Endothelial cell (in vitro differentiated cells): ENCODE measurements at regions not wholly inside any gene's neighbourhood (a gene's known extent, or its start where the extent isn't known, plus 50 kb on each side); places are given as distances from the start of the nearest gene placed in this dataset.

Experiments
- DNase-seq: peaks from one replicate; pipeline ENCODE4 v3.0.0; 2021; ENCODE audit warnings: low spot score
- H3K27ac Mint-ChIP-seq: one replicate; pipeline ENCODE4 v1.8.0; 2021; ENCODE audit warnings: mixed read lengths, inconsistent platforms; ENCODE audit not compliant: unreplicated experiment
- H3K27me3 Mint-ChIP-seq: one replicate; pipeline ENCODE4 v1.8.0; 2021; ENCODE audit warnings: mild to moderate bottlenecking, moderate library complexity, mixed read lengths, inconsistent platforms; ENCODE audit not compliant: unreplicated experiment
- H3K36me3 Mint-ChIP-seq: one replicate; pipeline ENCODE4 v1.8.0; 2021; ENCODE audit warnings: mild to moderate bottlenecking, low read depth, mixed read lengths, inconsistent platforms; ENCODE audit not compliant: unreplicated experiment
- H3K4me1 Mint-ChIP-seq: one replicate; pipeline ENCODE4 v1.8.0; 2021; ENCODE audit warnings: mild to moderate bottlenecking, mixed read lengths, inconsistent platforms; ENCODE audit not compliant: unreplicated experiment
- H3K4me3 Mint-ChIP-seq: one replicate; pipeline ENCODE4 v1.8.0; 2021; ENCODE audit warnings: mild to moderate bottlenecking, mixed read lengths, inconsistent platforms; ENCODE audit not compliant: unreplicated experiment
- H3K9me3 Mint-ChIP-seq: one replicate; pipeline ENCODE4 v1.8.0; 2021; ENCODE audit warnings: mixed read lengths, inconsistent platforms; ENCODE audit not compliant: unreplicated experiment
- TF ChIP-seq, protein P1 (sequence below): fragments of 200-600 bp; sonication (generic); IDR thresholded peaks from one replicate; pipeline ENCODE4 v1.5.0; 2021; ENCODE audit warnings: antibody characterized with exemption; ENCODE audit not compliant: unreplicated experiment

DNA sequence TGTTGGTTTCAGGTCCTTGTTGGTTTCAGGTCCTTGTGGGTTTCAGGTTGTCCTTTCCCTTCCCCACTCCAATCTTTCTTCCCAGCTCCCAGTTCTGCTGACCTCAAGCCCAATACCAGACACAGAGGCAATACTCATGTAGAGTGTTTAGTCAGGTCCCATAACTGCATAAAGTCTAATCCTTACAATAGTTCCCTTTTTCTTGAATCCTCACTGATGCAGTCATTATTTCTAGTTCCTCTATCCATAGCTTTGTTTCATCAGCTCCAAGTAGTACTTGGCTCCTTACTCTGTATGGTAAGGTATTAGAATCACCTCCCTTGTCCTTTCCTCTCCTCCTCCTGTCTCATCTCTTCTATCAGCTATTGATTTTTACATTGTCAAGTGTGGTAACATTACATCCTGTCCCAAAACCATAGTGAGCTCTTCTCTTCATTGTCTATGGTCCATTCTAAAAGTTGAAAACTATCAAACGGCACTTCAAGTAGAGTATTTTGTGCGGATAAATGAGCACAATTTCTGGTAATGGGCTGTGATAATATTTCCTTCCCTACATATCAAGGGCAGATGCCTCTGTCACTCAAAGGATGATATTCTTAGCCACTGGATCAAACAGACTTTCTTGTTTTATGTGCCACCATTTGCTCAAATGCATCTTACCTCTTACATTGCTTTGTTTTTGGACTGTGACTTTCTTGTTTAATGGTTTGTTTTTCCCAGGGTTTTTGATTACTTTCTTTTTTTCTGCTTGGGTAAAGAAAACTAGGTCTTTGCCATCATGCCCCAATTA lies 57.2 kb upstream of the JDP2 start:
- H3K4me3 Mint-ChIP-seq: no peak overlapping the region
- no peak for DNase-seq
- no peaks in the 10 kb centered on the region for H3K4me1 Mint-ChIP-seq
- TF ChIP-seq, protein P1, sequence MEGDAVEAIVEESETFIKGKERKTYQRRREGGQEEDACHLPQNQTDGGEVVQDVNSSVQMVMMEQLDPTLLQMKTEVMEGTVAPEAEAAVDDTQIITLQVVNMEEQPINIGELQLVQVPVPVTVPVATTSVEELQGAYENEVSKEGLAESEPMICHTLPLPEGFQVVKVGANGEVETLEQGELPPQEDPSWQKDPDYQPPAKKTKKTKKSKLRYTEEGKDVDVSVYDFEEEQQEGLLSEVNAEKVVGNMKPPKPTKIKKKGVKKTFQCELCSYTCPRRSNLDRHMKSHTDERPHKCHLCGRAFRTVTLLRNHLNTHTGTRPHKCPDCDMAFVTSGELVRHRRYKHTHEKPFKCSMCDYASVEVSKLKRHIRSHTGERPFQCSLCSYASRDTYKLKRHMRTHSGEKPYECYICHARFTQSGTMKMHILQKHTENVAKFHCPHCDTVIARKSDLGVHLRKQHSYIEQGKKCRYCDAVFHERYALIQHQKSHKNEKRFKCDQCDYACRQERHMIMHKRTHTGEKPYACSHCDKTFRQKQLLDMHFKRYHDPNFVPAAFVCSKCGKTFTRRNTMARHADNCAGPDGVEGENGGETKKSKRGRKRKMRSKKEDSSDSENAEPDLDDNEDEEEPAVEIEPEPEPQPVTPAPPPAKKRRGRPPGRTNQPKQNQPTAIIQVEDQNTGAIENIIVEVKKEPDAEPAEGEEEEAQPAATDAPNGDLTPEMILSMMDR: no peak
- no peaks in the 10 kb centered on the region for H3K9me3 Mint-ChIP-seq
- H3K27ac Mint-ChIP-seq: no peak overlapping the region
- H3K36me3 Mint-ChIP-seq: no peaks in the 10 kb centered on the region
- peaks cover 1% of the 10 kb centered on the region for H3K27me3 Mint-ChIP-seq

DNA sequence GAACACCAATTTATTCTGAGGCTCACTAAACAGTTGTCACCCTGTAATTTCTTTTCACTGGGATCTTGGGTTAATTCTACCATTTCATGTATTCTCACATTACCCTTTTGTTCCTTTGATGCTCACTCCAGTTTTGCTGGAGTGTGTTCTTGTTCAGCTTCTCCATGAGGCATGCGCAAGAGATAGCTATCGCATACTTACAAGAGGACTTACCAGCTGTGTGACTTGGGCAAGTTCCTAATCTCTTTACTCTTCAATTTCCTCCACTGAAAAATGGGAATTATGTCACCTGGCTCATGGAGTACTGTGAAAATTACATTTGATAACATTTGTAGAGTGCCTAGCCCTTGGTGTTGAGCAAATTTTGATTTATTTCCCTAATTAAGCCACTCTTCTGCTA lies 56.5 kb upstream of the JDP2 start:
- no peak for DNase-seq
- H3K27me3 Mint-ChIP-seq: peaks cover 1% of the 10 kb centered on the region
- H3K4me1 Mint-ChIP-seq: no peaks in the 10 kb centered on the region
- H3K9me3 Mint-ChIP-seq: no peaks in the 10 kb centered on the region
- H3K27ac Mint-ChIP-seq: no peak overlapping the region
- TF ChIP-seq, protein P1: no peak
- no peaks in the 10 kb centered on the region for H3K36me3 Mint-ChIP-seq
- no peak overlapping the region for H3K4me3 Mint-ChIP-seq

DNA sequence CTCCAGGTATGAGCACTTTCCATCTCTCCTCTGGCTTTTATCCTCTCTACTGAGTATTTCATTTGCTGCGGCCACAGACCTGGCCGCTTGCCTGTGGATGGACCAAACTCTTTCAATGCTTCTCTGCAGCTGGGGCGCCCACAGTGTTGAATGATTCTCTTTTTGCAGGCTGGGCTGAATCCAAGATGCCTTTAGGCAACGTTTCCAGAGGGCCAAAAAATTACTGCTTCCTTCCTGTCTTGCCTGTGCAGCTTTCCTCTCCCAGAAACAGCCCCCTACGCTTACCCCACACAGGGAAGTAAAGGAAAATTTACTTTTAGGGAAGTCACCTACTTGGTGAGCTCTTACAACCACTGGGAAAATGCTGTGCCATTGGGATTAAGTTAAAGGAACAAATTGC lies 55.6 kb upstream of the JDP2 start:
- no peaks in the 10 kb centered on the region for H3K36me3 Mint-ChIP-seq
- H3K27ac Mint-ChIP-seq: no peak overlapping the region
- TF ChIP-seq, protein P1: no peak
- DNase-seq: no peak
- H3K9me3 Mint-ChIP-seq: no peaks in the 10 kb centered on the region
- peaks cover 1% of the 10 kb centered on the region for H3K27me3 Mint-ChIP-seq
- H3K4me1 Mint-ChIP-seq: no peaks in the 10 kb centered on the region
- H3K4me3 Mint-ChIP-seq: no peak overlapping the region

DNA sequence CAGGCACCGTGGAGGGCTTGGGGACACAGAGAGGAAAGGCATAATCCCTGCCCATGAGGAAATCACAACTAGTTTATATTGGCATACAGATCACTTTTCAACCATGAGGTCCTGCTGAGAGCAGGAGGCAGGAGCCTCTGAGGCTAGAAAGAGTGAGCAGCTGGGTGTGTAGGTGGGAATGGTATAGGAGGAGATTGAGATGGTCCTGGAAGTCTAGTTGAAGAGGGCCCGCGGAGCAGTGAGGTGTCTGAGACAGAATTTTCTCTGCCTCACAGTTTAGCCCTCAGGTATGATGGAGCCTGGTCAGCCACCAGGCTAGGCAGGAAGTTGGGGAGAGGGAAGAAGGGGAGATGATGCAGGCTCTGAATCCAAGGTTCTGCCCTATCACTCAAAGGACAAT lies 54.7 kb upstream of the JDP2 start:
- no peak overlapping the region for H3K27ac Mint-ChIP-seq
- no peak overlapping the region for H3K4me3 Mint-ChIP-seq
- DNase-seq: no peak
- no peaks in the 10 kb centered on the region for H3K36me3 Mint-ChIP-seq
- TF ChIP-seq, protein P1: no peak
- H3K27me3 Mint-ChIP-seq: peaks cover 1% of the 10 kb centered on the region
- H3K4me1 Mint-ChIP-seq: no peaks in the 10 kb centered on the region
- H3K9me3 Mint-ChIP-seq: no peaks in the 10 kb centered on the region

DNA sequence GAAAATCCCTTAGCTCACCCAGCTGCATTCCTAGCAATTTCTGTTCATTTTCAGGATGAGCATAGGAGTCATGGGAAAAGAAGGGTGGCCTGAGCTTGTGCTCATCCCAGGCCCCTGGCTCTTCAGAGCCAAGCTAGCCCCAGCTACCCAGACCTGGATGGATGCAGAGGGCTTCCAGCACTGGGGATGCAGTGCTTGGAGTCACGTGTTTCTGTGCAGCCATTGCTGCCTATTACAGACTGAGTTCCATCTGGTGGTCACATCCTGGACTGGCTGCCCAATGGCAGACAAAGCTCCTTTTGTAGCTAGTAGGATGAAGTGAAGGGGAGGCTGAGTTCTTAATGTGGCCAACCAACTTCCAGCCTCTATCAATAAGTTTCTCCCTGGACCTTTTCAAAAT lies 54.2 kb upstream of the JDP2 start:
- H3K36me3 Mint-ChIP-seq: no peaks in the 10 kb centered on the region
- TF ChIP-seq, protein P1: no peak
- H3K4me1 Mint-ChIP-seq: no peaks in the 10 kb centered on the region
- DNase-seq: no peak
- H3K27me3 Mint-ChIP-seq: peaks cover 1% of the 10 kb centered on the region
- no peak overlapping the region for H3K27ac Mint-ChIP-seq
- no peak overlapping the region for H3K4me3 Mint-ChIP-seq
- H3K9me3 Mint-ChIP-seq: no peaks in the 10 kb centered on the region
